Endothelial cell of umbilical vein (primary cell): ENCODE measurements at regions not wholly inside any gene's neighbourhood (a gene's known extent, or its start where the extent isn't known, plus 50 kb on each side); places are given as distances from the start of the nearest gene placed in this dataset.

Experiments used
- EZH2 ChIP-seq: IDR thresholded peaks from 2 replicates; pipeline ENCODE4 v1.6.1; 2012; ENCODE audit warnings: borderline replicate concordance, low read depth, mild to moderate bottlenecking, moderate library complexity, low read length, inconsistent platforms; ENCODE audit not compliant: severe bottlenecking
- POLR2A ChIP-seq: IDR thresholded peaks from 2 replicates; pipeline ENCODE4 v1.6.1; 2012; ENCODE audit warnings: low read depth, mild to moderate bottlenecking, control low read depth, low read length
- POLR2AphosphoS5 ChIP-seq: IDR thresholded peaks from 2 replicates; pipeline ENCODE4 v1.6.1; 2012; ENCODE audit warnings: low read depth, mild to moderate bottlenecking, control low read depth, low read length, moderate library complexity; ENCODE audit not compliant: insufficient read depth
- TF ChIP-seq, protein P1 (sequence below): IDR thresholded peaks from 2 replicates; pipeline ENCODE4 v1.6.1; 2011; ENCODE audit not compliant: insufficient read depth, insufficient read length
- TF ChIP-seq, protein P2 (sequence below), 2 donors: IDR thresholded peaks; 1 replicate in 1 of 2; 2 replicates in 1 of 2; pipeline ENCODE4 v1.5.1; 2011; ENCODE audit warnings: low read length in 2 of 2, mild to moderate bottlenecking in 2 of 2, moderate library complexity in 2 of 2, control low read depth in 1 of 2, inconsistent platforms in 1 of 2, low read depth in 1 of 2; ENCODE audit not compliant: insufficient read depth in 1 of 2; ENCODE audit errors: extremely low read depth in 1 of 2

DNA sequence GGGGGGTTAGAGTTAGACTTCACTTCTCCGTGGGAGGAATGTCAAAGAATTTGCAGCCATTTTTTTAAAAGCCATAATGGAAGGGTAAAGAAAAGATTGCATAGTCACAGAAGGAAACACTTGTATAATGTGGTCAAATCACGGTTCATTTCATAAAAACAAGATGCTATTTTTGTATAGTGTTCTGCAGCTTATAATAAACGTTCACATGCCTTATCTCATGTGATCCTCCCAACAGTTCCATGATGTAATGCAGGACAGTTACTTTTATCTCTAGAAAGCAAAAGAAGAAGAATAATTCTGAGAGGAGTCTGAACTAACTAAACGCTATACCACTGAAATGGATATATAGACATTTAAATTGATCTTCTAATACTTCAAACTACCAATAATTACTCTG lies 71.3 kb upstream of the CAMK2D start:
- TF ChIP-seq POLR2AphosphoS5 (no peak), EZH2 (no peak), POLR2A (no peak)
- TF ChIP-seq, protein P1, sequence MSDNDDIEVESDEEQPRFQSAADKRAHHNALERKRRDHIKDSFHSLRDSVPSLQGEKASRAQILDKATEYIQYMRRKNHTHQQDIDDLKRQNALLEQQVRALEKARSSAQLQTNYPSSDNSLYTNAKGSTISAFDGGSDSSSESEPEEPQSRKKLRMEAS, result no peak
- TF ChIP-seq, protein P2, sequence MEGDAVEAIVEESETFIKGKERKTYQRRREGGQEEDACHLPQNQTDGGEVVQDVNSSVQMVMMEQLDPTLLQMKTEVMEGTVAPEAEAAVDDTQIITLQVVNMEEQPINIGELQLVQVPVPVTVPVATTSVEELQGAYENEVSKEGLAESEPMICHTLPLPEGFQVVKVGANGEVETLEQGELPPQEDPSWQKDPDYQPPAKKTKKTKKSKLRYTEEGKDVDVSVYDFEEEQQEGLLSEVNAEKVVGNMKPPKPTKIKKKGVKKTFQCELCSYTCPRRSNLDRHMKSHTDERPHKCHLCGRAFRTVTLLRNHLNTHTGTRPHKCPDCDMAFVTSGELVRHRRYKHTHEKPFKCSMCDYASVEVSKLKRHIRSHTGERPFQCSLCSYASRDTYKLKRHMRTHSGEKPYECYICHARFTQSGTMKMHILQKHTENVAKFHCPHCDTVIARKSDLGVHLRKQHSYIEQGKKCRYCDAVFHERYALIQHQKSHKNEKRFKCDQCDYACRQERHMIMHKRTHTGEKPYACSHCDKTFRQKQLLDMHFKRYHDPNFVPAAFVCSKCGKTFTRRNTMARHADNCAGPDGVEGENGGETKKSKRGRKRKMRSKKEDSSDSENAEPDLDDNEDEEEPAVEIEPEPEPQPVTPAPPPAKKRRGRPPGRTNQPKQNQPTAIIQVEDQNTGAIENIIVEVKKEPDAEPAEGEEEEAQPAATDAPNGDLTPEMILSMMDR (IDR thresholded peaks at IDR 0.05; ENCODE audit: extremely low read depth in 1 of 2, insufficient read depth in 1 of 2, low read depth in 1 of 2, low read length in 2 of 2), result no peak
